ENCODE measurements at regions not wholly inside any gene's neighbourhood (a gene's known extent, or its start where the extent isn't known, plus 50 kb on each side); places are given as distances from the start of the nearest gene placed in this dataset.

GRCh38 chr5:6812800-6813731 is 99.8 kb downstream of the TENT4A start:
- TF ChIP-seq, protein P1, sequence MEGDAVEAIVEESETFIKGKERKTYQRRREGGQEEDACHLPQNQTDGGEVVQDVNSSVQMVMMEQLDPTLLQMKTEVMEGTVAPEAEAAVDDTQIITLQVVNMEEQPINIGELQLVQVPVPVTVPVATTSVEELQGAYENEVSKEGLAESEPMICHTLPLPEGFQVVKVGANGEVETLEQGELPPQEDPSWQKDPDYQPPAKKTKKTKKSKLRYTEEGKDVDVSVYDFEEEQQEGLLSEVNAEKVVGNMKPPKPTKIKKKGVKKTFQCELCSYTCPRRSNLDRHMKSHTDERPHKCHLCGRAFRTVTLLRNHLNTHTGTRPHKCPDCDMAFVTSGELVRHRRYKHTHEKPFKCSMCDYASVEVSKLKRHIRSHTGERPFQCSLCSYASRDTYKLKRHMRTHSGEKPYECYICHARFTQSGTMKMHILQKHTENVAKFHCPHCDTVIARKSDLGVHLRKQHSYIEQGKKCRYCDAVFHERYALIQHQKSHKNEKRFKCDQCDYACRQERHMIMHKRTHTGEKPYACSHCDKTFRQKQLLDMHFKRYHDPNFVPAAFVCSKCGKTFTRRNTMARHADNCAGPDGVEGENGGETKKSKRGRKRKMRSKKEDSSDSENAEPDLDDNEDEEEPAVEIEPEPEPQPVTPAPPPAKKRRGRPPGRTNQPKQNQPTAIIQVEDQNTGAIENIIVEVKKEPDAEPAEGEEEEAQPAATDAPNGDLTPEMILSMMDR (IDR thresholded peaks at IDR 0.05; ENCODE audit: insufficient read depth, low read length) = no peak
- no peak for TF ChIP-seq GABPA (IDR thresholded peaks at IDR 0.05; ENCODE audit: low read depth)
- no peak for TF ChIP-seq SPI1 (IDR thresholded peaks at IDR 0.05; ENCODE audit: borderline replicate concordance, low read depth)
- TF ChIP-seq REST (IDR thresholded peaks at IDR 0.05; ENCODE audit: insufficient replicate concordance, low read depth) = no peak
